Ectodermal cell (in vitro differentiated cells): ENCODE measurements at regions not wholly inside any gene's neighbourhood (a gene's known extent, or its start where the extent isn't known, plus 50 kb on each side); places are given as distances from the start of the nearest gene placed in this dataset.
"Not testable (repeated sequence)": the region's sequence is repeated elsewhere in the genome, so short reads cannot be mapped to it uniquely, and the experiment has no call there.

Source experiments
- H3K27ac ChIP-seq: 2 replicates; pipeline ENCODE4 v1.7.0; 2013; ENCODE audit warnings: mild to moderate bottlenecking, low read depth, low read length; ENCODE audit not compliant: insufficient read depth, poor library complexity, severe bottlenecking
- H3K27me3 ChIP-seq: 2 replicates; pipeline ENCODE4 v1.7.0; 2013; ENCODE audit warnings: mild to moderate bottlenecking, low read length; ENCODE audit not compliant: insufficient read depth, control insufficient read depth, poor library complexity, severe bottlenecking
- H3K36me3 ChIP-seq: one replicate; pipeline ENCODE4 v1.7.0; 2013; ENCODE audit warnings: low read length; ENCODE audit not compliant: control insufficient read depth, insufficient read depth
- H3K4me1 ChIP-seq: one replicate; pipeline ENCODE4 v1.7.0; 2013; ENCODE audit warnings: low read length; ENCODE audit not compliant: control insufficient read depth, insufficient read depth
- H3K4me3 ChIP-seq: 2 replicates; pipeline ENCODE4 v1.7.0; 2013; ENCODE audit warnings: low read depth, low read length, control low read depth; ENCODE audit not compliant: insufficient read depth
- H3K9me3 ChIP-seq: 2 replicates; pipeline ENCODE4 v1.7.0; 2013; ENCODE audit warnings: mild to moderate bottlenecking, low read length, moderate library complexity; ENCODE audit not compliant: control insufficient read depth
- WGBS, 2 experiments: methylation state at CpG; one replicate each; pipeline ENCODE4 v1.1.7; 2013; ENCODE audit warnings: missing lambda C conversion rate in 2 of 2; 5-methylcytosine and 5-hydroxymethylcytosine counted together

- Histone ChIP-seq H3K9me3 (no peaks in the 10 kb centered on the region), H3K36me3 (no peaks in the 10 kb centered on the region), H3K27ac (no peak overlapping the region), H3K4me3 (no peak overlapping the region), H3K27me3 (no peaks in the 10 kb centered on the region), H3K4me1 (no peaks in the 10 kb centered on the region)
- WGBS, 2 experiments, result 71 to 100% methylated on average over 1 of the region's 2 CpGs
Observed at GRCh38 chr14:30063746-30064145, 136.1 kb upstream of the PRKD1 start.

- no peak overlapping the region for H3K4me3 ChIP-seq
- no peaks in the 10 kb centered on the region for H3K9me3 ChIP-seq
- no peak overlapping the region for H3K27ac ChIP-seq
- no peaks in the 10 kb centered on the region for H3K36me3 ChIP-seq
- H3K27me3 ChIP-seq, result no peaks in the 10 kb centered on the region
- H3K4me1 ChIP-seq, result no peaks in the 10 kb centered on the region
Observed at GRCh38 chr14:30064454-30064853, 136.8 kb upstream of the PRKD1 start.

GRCh38 chr14:30069536-30069935 is 141.9 kb upstream of the PRKD1 start:
- WGBS, 2 experiments, result 77 to 91% methylated on average over 1 of the region's 1 CpG
- H3K4me1 ChIP-seq, result no peaks in the 10 kb centered on the region
- H3K27me3 ChIP-seq, result no peaks in the 10 kb centered on the region
- no peak overlapping the region for H3K4me3 ChIP-seq
- no peak overlapping the region for H3K27ac ChIP-seq
- H3K9me3 ChIP-seq, result no peaks in the 10 kb centered on the region
- H3K36me3 ChIP-seq, result no peaks in the 10 kb centered on the region

- not testable (repeated sequence) for H3K27ac ChIP-seq, H3K4me1 ChIP-seq, H3K27me3 ChIP-seq, H3K9me3 ChIP-seq, H3K36me3 ChIP-seq, H3K4me3 ChIP-seq
- WGBS, 2 experiments, result 72 to 73% methylated on average over 2 of the region's 2 CpGs
Observed at GRCh38 chr14:30072454-30072853, 144.8 kb upstream of the PRKD1 start.

- no peak overlapping the region for H3K27ac ChIP-seq
Observed at GRCh38 chr14:30077946-30078345, 150.3 kb upstream of the PRKD1 start.

GRCh38 chr14:30078811-30079402 is 151.3 kb upstream of the PRKD1 start:
- H3K9me3 ChIP-seq, result no peaks in the 10 kb centered on the region
- H3K27ac ChIP-seq, result no peak overlapping the region

More at GRCh38 chr14:30077946-30078345, 150.3 kb upstream of the PRKD1 start:
- Histone ChIP-seq H3K36me3 (no peaks in the 10 kb centered on the region), H3K4me3 (no peak overlapping the region), H3K4me1 (peaks cover 9% of the 10 kb centered on the region), H3K9me3 (no peaks in the 10 kb centered on the region), H3K27me3 (no peaks in the 10 kb centered on the region)
- 90 to 96% methylated on average over 2 of the region's 2 CpGs for WGBS, 2 experiments

GRCh38 chr14:30082486-30082885 is 154.8 kb upstream of the PRKD1 start:
- Histone ChIP-seq H3K36me3 (no peaks in the 10 kb centered on the region), H3K4me3 (no peak overlapping the region), H3K27me3 (no peaks in the 10 kb centered on the region), H3K9me3 (no peaks in the 10 kb centered on the region), H3K4me1 (peaks cover 10% of the 10 kb centered on the region), H3K27ac (no peak overlapping the region)
- 60 to 78% methylated on average over 1 of the region's 1 CpG for WGBS, 2 experiments

More at GRCh38 chr14:30078811-30079402, 151.3 kb upstream of the PRKD1 start:
- H3K4me3 ChIP-seq, result no peak overlapping the region
- H3K27me3 ChIP-seq, result no peaks in the 10 kb centered on the region
- no peaks in the 10 kb centered on the region for H3K36me3 ChIP-seq
- H3K4me1 ChIP-seq, result peaks cover 10% of the 10 kb centered on the region
- 94 to 95% methylated on average over 8 of the region's 8 CpGs for WGBS, 2 experiments

GRCh38 chr14:30084811-30085210 is 157.2 kb upstream of the PRKD1 start:
- Histone ChIP-seq H3K4me1 (peaks cover 10% of the 10 kb centered on the region), H3K27me3 (no peaks in the 10 kb centered on the region), H3K9me3 (no peaks in the 10 kb centered on the region), H3K36me3 (no peaks in the 10 kb centered on the region), H3K27ac (no peak overlapping the region), H3K4me3 (no peak overlapping the region)
- WGBS, 2 experiments, result 94 to 95% methylated on average over 2 of the region's 3 CpGs

GRCh38 chr14:30085943-30086342 is 158.3 kb upstream of the PRKD1 start:
- H3K9me3 ChIP-seq, result no peaks in the 10 kb centered on the region
- WGBS, 2 experiments, result 94 to 96% methylated on average over 2 to 3 of the region's 3 CpGs
- peaks cover 10% of the 10 kb centered on the region for H3K4me1 ChIP-seq

GRCh38 chr14:30088620-30089019 is 161.0 kb upstream of the PRKD1 start:
- H3K9me3 ChIP-seq, result no peaks in the 10 kb centered on the region
- no peaks in the 10 kb centered on the region for H3K27me3 ChIP-seq
- no peak overlapping the region for H3K4me3 ChIP-seq
- no peaks in the 10 kb centered on the region for H3K36me3 ChIP-seq
- WGBS, 2 experiments, result 82 to 100% methylated on average over 2 to 4 of the region's 4 CpGs
- H3K27ac ChIP-seq, result no peak overlapping the region
- H3K4me1 ChIP-seq, result no peaks in the 10 kb centered on the region

More at GRCh38 chr14:30085943-30086342, 158.3 kb upstream of the PRKD1 start:
- Histone ChIP-seq H3K36me3 (no peaks in the 10 kb centered on the region), H3K27ac (no peak overlapping the region), H3K4me3 (no peak overlapping the region), H3K27me3 (no peaks in the 10 kb centered on the region)
